Mesendoderm (in vitro differentiated cells): ENCODE measurements at regions not wholly inside any gene's neighbourhood (a gene's known extent, or its start where the extent isn't known, plus 50 kb on each side); places are given as distances from the start of the nearest gene placed in this dataset.

Experiments
- DNase-seq: peaks from one replicate; pipeline ENCODE4 v3.0.0; 2013
- H2AK5ac ChIP-seq: 2 replicates; pipeline ENCODE4 v1.6.1; 2013; ENCODE audit warnings: low read length, inconsistent platforms
- H2BK120ac ChIP-seq: 2 replicates; pipeline ENCODE4 v1.6.1; 2013; ENCODE audit warnings: low read depth, mild to moderate bottlenecking, low read length, moderate library complexity, mixed read lengths
- H2BK15ac ChIP-seq: replicated peaks from 2 replicates; pipeline ENCODE4 v1.6.1; 2013; ENCODE audit warnings: low read depth, mild to moderate bottlenecking, moderate library complexity
- H2BK5ac ChIP-seq: 2 replicates; pipeline ENCODE4 v1.6.1; 2013; ENCODE audit warnings: low read length, inconsistent platforms
- H3K18ac ChIP-seq: 2 replicates; pipeline ENCODE4 v1.6.1; 2013; ENCODE audit warnings: mild to moderate bottlenecking, low read length, mixed read lengths
- H3K23ac ChIP-seq: one replicate; pipeline ENCODE4 v1.6.1; 2013; ENCODE audit warnings: low read length
- H3K27ac ChIP-seq: 2 replicates; pipeline ENCODE4 v1.5.1; 2013; ENCODE audit warnings: low read depth, mild to moderate bottlenecking, inconsistent platforms, low read length, moderate library complexity
- H3K27me3 ChIP-seq: 2 replicates; pipeline ENCODE4 v1.6.1; 2013; ENCODE audit warnings: low read length, control low read depth, mild to moderate bottlenecking, inconsistent platforms; ENCODE audit not compliant: insufficient read depth, poor library complexity
- H3K36me3 ChIP-seq: 2 replicates; pipeline ENCODE4 v1.6.1; 2013; ENCODE audit warnings: low read length, inconsistent platforms; ENCODE audit not compliant: control insufficient read depth, insufficient read depth
- H3K4ac ChIP-seq: one replicate; pipeline ENCODE4 v1.6.1; 2013; ENCODE audit warnings: low read depth, mild to moderate bottlenecking, low read length, moderate library complexity
- H3K4me1 ChIP-seq: 2 replicates; pipeline ENCODE4 v1.6.1; 2013; ENCODE audit warnings: low read depth, low read length, inconsistent platforms; ENCODE audit not compliant: control insufficient read depth
- H3K4me2 ChIP-seq: 2 replicates; pipeline ENCODE4 v1.6.1; 2013; ENCODE audit warnings: low read length
- H3K4me3 ChIP-seq: 2 replicates; pipeline ENCODE4 v1.5.1; 2013; ENCODE audit warnings: mild to moderate bottlenecking, low read length
- H3K56ac ChIP-seq: one replicate; pipeline ENCODE4 v1.6.1; 2013; ENCODE audit warnings: low read length
- H3K79me1 ChIP-seq: 2 replicates; pipeline ENCODE4 v1.6.1; 2013; ENCODE audit warnings: low read length, inconsistent platforms
- H3K79me2 ChIP-seq: 2 replicates; pipeline ENCODE4 v1.6.1; 2013; ENCODE audit warnings: mild to moderate bottlenecking, low read length; ENCODE audit not compliant: control insufficient read depth, insufficient read depth
- H3K9ac ChIP-seq: 2 replicates; pipeline ENCODE4 v1.6.1; 2013; ENCODE audit warnings: low read length, inconsistent platforms
- H4K5ac ChIP-seq: one replicate; pipeline ENCODE4 v1.6.1; 2013; ENCODE audit warnings: low read length
- H4K8ac ChIP-seq: one replicate; pipeline ENCODE4 v1.6.1; 2013; ENCODE audit warnings: low read depth, mild to moderate bottlenecking, control low read depth, low read length, moderate library complexity
- WGBS: extraction: QIAGEN DNeasy Blood & Tissue Kit; methylation state at CpG from one replicate; pipeline ENCODE4 v1.1.7; 2013; ENCODE audit warnings: low lambda C conversion rate, missing lambda C conversion rate; ENCODE audit not compliant: insufficient coverage; ENCODE audit errors: extremely low coverage; 5-methylcytosine and 5-hydroxymethylcytosine counted together

- no peak overlapping the region for H3K4ac ChIP-seq
- no peak overlapping the region for H3K18ac ChIP-seq
- no peak overlapping the region for H2AK5ac ChIP-seq
- no peak overlapping the region for H4K5ac ChIP-seq
- H3K79me1 ChIP-seq, result no peaks in the 10 kb centered on the region
- H4K8ac ChIP-seq, result no peak overlapping the region
- no peaks in the 10 kb centered on the region for H3K27me3 ChIP-seq
- H3K27ac ChIP-seq, result no peak overlapping the region
- DNase-seq, result no peak
- H3K4me1 ChIP-seq, result no peaks in the 10 kb centered on the region
- no peaks in the 10 kb centered on the region for H3K79me2 ChIP-seq
- H3K56ac ChIP-seq, result no peak overlapping the region
- H3K36me3 ChIP-seq, result no peaks in the 10 kb centered on the region
- H2BK5ac ChIP-seq, result no peak overlapping the region
- no peak overlapping the region for H3K9ac ChIP-seq
- no peak overlapping the region for H2BK120ac ChIP-seq
- no peak overlapping the region for H3K4me3 ChIP-seq
- H3K23ac ChIP-seq, result no peak overlapping the region
- H3K4me2 ChIP-seq, result no peak overlapping the region
- no peak overlapping the region for H2BK15ac ChIP-seq
Measured at GRCh38 chr9:10700291-10700690, 87.5 kb upstream of the PTPRD start.

DNA sequence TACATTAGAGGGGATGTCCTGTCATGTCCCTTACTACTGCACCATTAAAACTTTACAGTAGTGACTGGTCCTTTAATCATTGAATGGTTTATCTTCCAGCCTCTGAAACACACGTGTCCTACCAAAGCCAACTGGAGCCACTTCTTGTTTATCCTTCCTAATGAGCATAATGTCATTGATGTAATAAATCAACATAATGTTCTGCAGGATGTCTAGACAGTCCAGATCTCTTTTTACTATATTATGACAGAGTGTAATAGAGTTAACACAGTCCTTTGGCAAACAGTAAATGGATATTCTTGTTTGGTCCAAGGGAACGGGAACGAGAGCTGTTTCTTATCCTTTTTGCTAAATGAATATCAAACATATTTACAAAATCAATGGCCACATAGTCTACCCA is 88.1 kb upstream of the PTPRD start:
- H3K4ac ChIP-seq, result no peak overlapping the region
- no peak overlapping the region for H3K18ac ChIP-seq
- H2BK5ac ChIP-seq, result no peak overlapping the region
- no peaks in the 10 kb centered on the region for H3K79me2 ChIP-seq
- H2BK120ac ChIP-seq, result no peak overlapping the region
- H3K56ac ChIP-seq, result no peak overlapping the region
- H3K27me3 ChIP-seq, result no peaks in the 10 kb centered on the region
- no peak overlapping the region for H3K9ac ChIP-seq
- no peaks in the 10 kb centered on the region for H3K79me1 ChIP-seq
- no peak overlapping the region for H2AK5ac ChIP-seq
- no peak overlapping the region for H3K27ac ChIP-seq
- H4K5ac ChIP-seq, result no peak overlapping the region
- H2BK15ac ChIP-seq, result no peak overlapping the region
- no peak overlapping the region for H3K4me2 ChIP-seq
- H3K4me1 ChIP-seq, result no peaks in the 10 kb centered on the region
- no peak overlapping the region for H4K8ac ChIP-seq
- H3K4me3 ChIP-seq, result no peak overlapping the region
- WGBS, result no CpG with 5 or more reads among the region's 3 CpGs
- H3K23ac ChIP-seq, result no peak overlapping the region
- no peak for DNase-seq
- no peaks in the 10 kb centered on the region for H3K36me3 ChIP-seq

GRCh38 chr9:10701906-10702305 is 89.1 kb upstream of the PTPRD start:
- Histone ChIP-seq H3K18ac (no peak overlapping the region), H3K56ac (no peak overlapping the region), H3K4me1 (no peaks in the 10 kb centered on the region), H3K79me2 (no peaks in the 10 kb centered on the region), H4K5ac (no peak overlapping the region), H3K4me2 (no peak overlapping the region), H2BK15ac (no peak overlapping the region), H3K27ac (no peak overlapping the region), H4K8ac (no peak overlapping the region), H2BK5ac (no peak overlapping the region), H2BK120ac (no peak overlapping the region), H3K36me3 (no peaks in the 10 kb centered on the region), H3K4ac (no peak overlapping the region), H3K27me3 (no peaks in the 10 kb centered on the region), H3K79me1 (no peaks in the 10 kb centered on the region), H2AK5ac (no peak overlapping the region), H3K23ac (no peak overlapping the region), H3K4me3 (no peak overlapping the region), H3K9ac (no peak overlapping the region)
- no CpG with 5 or more reads among the region's 4 CpGs for WGBS
- no peak for DNase-seq

DNA sequence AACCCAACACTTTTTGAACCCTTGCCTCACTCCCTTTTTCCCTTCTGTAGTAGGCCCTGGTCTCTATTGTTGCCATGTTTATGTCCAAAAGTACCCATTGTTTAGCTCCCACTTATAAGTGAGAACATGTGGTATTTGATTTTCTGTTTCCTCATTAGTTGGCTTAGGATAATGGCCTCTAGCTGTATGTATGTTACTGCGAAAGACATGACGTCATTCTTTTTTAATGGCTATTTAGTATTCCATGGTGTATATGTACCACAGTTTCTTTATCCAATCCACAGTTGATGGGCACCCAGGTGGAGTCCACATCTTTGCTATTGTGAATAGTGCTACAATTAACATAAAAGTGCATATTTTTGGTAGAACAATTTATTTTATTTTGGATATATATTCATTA is 90.3 kb upstream of the PTPRD start:
- DNase-seq, result no peak
- no CpG with 5 or more reads among the region's 2 CpGs for WGBS
- no peaks in the 10 kb centered on the region for H3K79me1 ChIP-seq
- H2AK5ac ChIP-seq, result no peak overlapping the region
- H3K4ac ChIP-seq, result no peak overlapping the region
- H2BK5ac ChIP-seq, result no peak overlapping the region
- no peaks in the 10 kb centered on the region for H3K27me3 ChIP-seq
- H3K9ac ChIP-seq, result no peak overlapping the region
- H3K23ac ChIP-seq, result no peak overlapping the region
- H3K18ac ChIP-seq, result no peak overlapping the region
- no peak overlapping the region for H4K8ac ChIP-seq
- H3K4me2 ChIP-seq, result no peak overlapping the region
- no peak overlapping the region for H3K27ac ChIP-seq
- H3K4me3 ChIP-seq, result no peak overlapping the region
- no peak overlapping the region for H2BK120ac ChIP-seq
- H3K79me2 ChIP-seq, result no peaks in the 10 kb centered on the region
- H3K56ac ChIP-seq, result no peak overlapping the region
- no peak overlapping the region for H2BK15ac ChIP-seq
- no peaks in the 10 kb centered on the region for H3K36me3 ChIP-seq
- H4K5ac ChIP-seq, result no peak overlapping the region
- no peaks in the 10 kb centered on the region for H3K4me1 ChIP-seq

DNA sequence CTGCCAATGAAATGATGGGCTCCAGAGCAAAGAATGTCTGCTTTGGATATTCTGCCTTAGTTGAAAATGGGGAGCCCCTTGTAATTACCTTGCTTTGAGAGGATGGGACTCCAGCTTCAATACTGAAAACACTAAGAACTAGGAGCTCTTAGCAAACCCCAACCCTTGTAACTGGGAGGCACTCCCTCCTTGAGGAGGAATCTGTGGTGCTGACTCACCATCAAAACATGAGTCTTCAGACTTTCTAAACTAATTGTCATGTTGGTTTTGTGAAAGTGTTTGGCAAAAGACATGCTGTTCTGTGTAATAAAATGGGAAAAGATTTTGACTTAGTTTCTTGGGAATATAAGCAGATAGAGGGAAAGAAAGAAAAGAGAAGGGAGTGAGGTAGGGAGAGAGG is 91.9 kb upstream of the PTPRD start:
- DNase-seq, result peak; percentile 54
- H3K27me3 ChIP-seq, result no peaks in the 10 kb centered on the region
- no peaks in the 10 kb centered on the region for H3K79me1 ChIP-seq
- no peak overlapping the region for H3K9ac ChIP-seq
- no peak overlapping the region for H4K5ac ChIP-seq
- no peak overlapping the region for H4K8ac ChIP-seq
- no peak overlapping the region for H2BK5ac ChIP-seq
- no peaks in the 10 kb centered on the region for H3K36me3 ChIP-seq
- no peak overlapping the region for H3K4ac ChIP-seq
- H2BK15ac ChIP-seq, result no peak overlapping the region
- no peak overlapping the region for H2AK5ac ChIP-seq
- H3K4me3 ChIP-seq, result no peak overlapping the region
- H3K4me2 ChIP-seq, result no peak overlapping the region
- no peak overlapping the region for H3K18ac ChIP-seq
- H3K23ac ChIP-seq, result no peak overlapping the region
- no peaks in the 10 kb centered on the region for H3K79me2 ChIP-seq
- H3K27ac ChIP-seq, result no peak overlapping the region
- H3K4me1 ChIP-seq, result no peaks in the 10 kb centered on the region
- no peak overlapping the region for H3K56ac ChIP-seq
- no peak overlapping the region for H2BK120ac ChIP-seq

- Histone ChIP-seq H3K18ac (no peak overlapping the region), H2BK5ac (no peak overlapping the region), H3K79me2 (no peaks in the 10 kb centered on the region), H3K23ac (no peak overlapping the region), H3K4ac (no peak overlapping the region), H3K27me3 (no peaks in the 10 kb centered on the region), H3K9ac (no peak overlapping the region), H3K4me3 (no peak overlapping the region), H3K4me1 (no peaks in the 10 kb centered on the region), H2BK120ac (no peak overlapping the region), H3K4me2 (no peak overlapping the region), H2AK5ac (no peak overlapping the region), H3K36me3 (no peaks in the 10 kb centered on the region), H4K8ac (no peak overlapping the region), H3K56ac (no peak overlapping the region), H3K79me1 (no peaks in the 10 kb centered on the region), H3K27ac (no peak overlapping the region), H2BK15ac (no peak overlapping the region), H4K5ac (no peak overlapping the region)
- WGBS, result no CpG with 5 or more reads among the region's 1 CpG
- no peak for DNase-seq
Measured at GRCh38 chr9:10705383-10705782, 92.6 kb upstream of the PTPRD start.
